ENCODE measurements at regions not wholly inside any gene's neighbourhood (a gene's known extent, or its start where the extent isn't known, plus 50 kb on each side); places are given as distances from the start of the nearest gene placed in this dataset.

DNA sequence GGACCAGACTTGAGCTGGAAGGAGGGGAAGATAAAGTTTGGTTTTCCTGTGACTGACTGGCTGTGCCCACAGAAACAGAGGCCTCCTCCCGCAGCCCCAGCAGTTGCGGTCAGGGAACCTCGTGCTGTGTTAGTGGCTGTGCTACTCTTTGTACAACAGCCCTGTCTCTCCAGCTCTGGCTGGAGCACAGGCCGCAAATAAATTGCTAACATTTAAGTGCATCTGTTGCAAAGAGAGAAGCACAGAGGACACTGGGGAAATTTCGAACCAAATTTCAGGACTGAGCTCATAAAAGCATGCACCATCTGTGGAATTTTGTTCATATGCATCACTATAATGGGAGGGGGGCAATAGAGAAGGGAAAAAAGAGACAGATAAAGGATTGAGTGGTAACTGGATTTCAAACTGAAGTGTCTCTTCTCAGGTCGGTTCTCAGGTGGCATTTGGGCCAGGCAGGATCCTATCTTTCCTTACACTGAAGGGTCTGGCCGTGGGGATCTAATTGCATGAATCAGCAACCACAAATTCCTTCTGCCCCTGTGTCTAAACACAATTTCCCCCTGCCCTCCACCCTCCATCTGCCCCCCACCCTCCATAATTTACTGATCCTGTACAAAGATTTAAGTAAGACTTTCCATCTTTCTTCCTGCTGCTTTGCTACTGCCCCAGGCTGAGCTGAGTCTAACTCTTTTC, 88.9 kb upstream of the ATXN1 start (continued):
- TF ChIP-seq SKIL (IDR thresholded peaks at IDR 0.05; ENCODE audit: low read depth, poor library complexity, severe bottlenecking) (no peak), TARDBP (IDR thresholded peaks at IDR 0.05; ENCODE audit: borderline replicate concordance) (no peak), CHD1 (IDR thresholded peaks at IDR 0.05; ENCODE audit: low read depth, low read length) (no peak), RCOR1 (conservative IDR thresholded peaks at IDR 0.05; ENCODE audit: low read depth, low read length) (no peak), IKZF1 (conservative IDR thresholded peaks at IDR 0.05) (no peak), TCF7 (IDR thresholded peaks at IDR 0.05; ENCODE audit: borderline replicate concordance) (no peak), SMARCA5 (IDR thresholded peaks at IDR 0.05) (no peak), PML (IDR thresholded peaks at IDR 0.05; ENCODE audit: low read length) (no peak), JUNB (IDR thresholded peaks at IDR 0.05) (no peak), CBFB (IDR thresholded peaks at IDR 0.05; ENCODE audit: low read depth) (no peak), GATAD2B (conservative IDR thresholded peaks at IDR 0.05; ENCODE audit: low read depth) (no peak), BACH1 (IDR thresholded peaks at IDR 0.05; ENCODE audit: borderline replicate concordance) (no peak)
- TF ChIP-seq, protein P1, sequence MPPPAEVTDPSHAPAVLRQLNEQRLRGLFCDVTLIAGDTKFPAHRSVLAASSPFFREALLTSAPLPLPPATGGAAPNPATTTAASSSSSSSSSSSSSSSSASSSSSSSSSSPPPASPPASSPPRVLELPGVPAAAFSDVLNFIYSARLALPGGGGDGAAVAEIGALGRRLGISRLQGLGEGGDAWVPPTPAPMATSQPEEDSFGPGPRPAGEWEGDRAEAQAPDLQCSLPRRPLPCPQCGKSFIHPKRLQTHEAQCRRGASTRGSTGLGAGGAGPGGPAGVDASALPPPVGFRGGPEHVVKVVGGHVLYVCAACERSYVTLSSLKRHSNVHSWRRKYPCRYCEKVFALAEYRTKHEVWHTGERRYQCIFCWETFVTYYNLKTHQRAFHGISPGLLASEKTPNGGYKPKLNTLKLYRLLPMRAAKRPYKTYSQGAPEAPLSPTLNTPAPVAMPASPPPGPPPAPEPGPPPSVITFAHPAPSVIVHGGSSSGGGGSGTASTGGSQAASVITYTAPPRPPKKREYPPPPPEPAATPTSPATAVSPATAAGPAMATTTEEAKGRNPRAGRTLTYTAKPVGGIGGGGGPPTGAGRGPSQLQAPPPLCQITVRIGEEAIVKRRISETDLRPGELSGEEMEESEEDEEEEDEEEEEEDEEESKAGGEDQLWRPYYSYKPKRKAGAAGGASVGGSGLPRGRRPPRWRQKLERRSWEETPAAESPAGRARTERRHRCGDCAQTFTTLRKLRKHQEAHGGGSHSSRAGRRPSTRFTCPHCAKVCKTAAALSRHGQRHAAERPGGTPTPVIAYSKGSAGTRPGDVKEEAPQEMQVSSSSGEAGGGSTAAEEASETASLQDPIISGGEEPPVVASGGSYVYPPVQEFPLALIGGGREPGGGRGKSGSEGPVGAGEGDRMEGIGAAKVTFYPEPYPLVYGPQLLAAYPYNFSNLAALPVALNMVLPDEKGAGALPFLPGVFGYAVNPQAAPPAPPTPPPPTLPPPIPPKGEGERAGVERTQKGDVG (CRISPR knock-in tag; IDR thresholded peaks at IDR 0.05), result no peak
